Natural killer cell (primary cell): ENCODE measurements at regions not wholly inside any gene's neighbourhood (a gene's known extent, or its start where the extent isn't known, plus 50 kb on each side); places are given as distances from the start of the nearest gene placed in this dataset.

Experiments used
- ATAC-seq, 3 donors: fragments of 150-1000 bp in 2 of 3; fragments of 200-7000 bp in 1 of 3; cut with Tn5 transposase; 1 replicate in 1 of 3; 2 replicates in 2 of 3; pipeline ENCODE4 v1.10.0; 2021; ENCODE audit warnings: mild to moderate bottlenecking in 2 of 3, moderate library complexity in 2 of 3
- DNase-seq, 2 donors: peaks; one replicate each; pipeline versions ENCODE4 v3.0.0 to v3.0.0-alpha.2; 2013 to 2021; ENCODE audit warnings: mixed read lengths in 1 of 2
- H3K27ac ChIP-seq: one replicate; pipeline ENCODE4 v1.5.1; 2013; ENCODE audit warnings: mild to moderate bottlenecking, low read length
- H3K27me3 ChIP-seq: one replicate; pipeline ENCODE4 v1.6.1; 2013; ENCODE audit warnings: low read length; ENCODE audit not compliant: control insufficient read depth, insufficient read depth
- H3K36me3 ChIP-seq: one replicate; pipeline ENCODE4 v1.6.1; 2013; ENCODE audit warnings: low read length; ENCODE audit not compliant: control insufficient read depth, insufficient read depth
- H3K4me1 ChIP-seq: one replicate; pipeline ENCODE4 v1.6.1; 2013; ENCODE audit warnings: low read length; ENCODE audit not compliant: control insufficient read depth, insufficient read depth
- H3K4me3 ChIP-seq: one replicate; pipeline ENCODE4 v1.5.1; 2013; ENCODE audit warnings: low read length
- H3K9me3 ChIP-seq: one replicate; pipeline ENCODE4 v1.6.1; 2013; ENCODE audit warnings: low read length; ENCODE audit not compliant: control insufficient read depth, insufficient read depth
- H3K27ac Mint-ChIP-seq, 2 donors: one replicate each; pipeline ENCODE4 v1.8.0; 2022; ENCODE audit warnings: mild to moderate bottlenecking in 2 of 2, mixed read lengths in 2 of 2, moderate library complexity in 1 of 2
- H3K27me3 Mint-ChIP-seq, 2 donors: one replicate each; pipeline ENCODE4 v1.8.0; 2022; ENCODE audit warnings: low read depth in 2 of 2, mixed read lengths in 2 of 2
- H3K36me3 Mint-ChIP-seq: one replicate; pipeline ENCODE4 v1.8.0; 2022; ENCODE audit warnings: mixed read lengths
- H3K4me1 Mint-ChIP-seq, 2 donors: one replicate each; pipeline ENCODE4 v1.8.0; 2022; ENCODE audit warnings: mixed read lengths in 2 of 2
- H3K4me3 Mint-ChIP-seq: one replicate; pipeline ENCODE4 v1.8.0; 2022; ENCODE audit warnings: mild to moderate bottlenecking, moderate library complexity, mixed read lengths
- H3K9me3 Mint-ChIP-seq, 2 donors: one replicate each; pipeline ENCODE4 v1.8.0; 2022; ENCODE audit warnings: mixed read lengths in 2 of 2
- CTCF ChIP-seq: fragments of 200-600 bp; IDR thresholded peaks from one replicate; pipeline ENCODE4 v1.8.0; 2022; ENCODE audit warnings: antibody characterized with exemption
- WGBS: methylation state at CpG from one replicate; pipeline ENCODE4 v1.1.7; 2013; ENCODE audit warnings: missing lambda C conversion rate; ENCODE audit not compliant: insufficient coverage; 5-methylcytosine and 5-hydroxymethylcytosine counted together
- intact Hi-C: fragments of 100-400 bp; cut with micrococcal nuclease; formaldehyde crosslinking; loops from one replicate; pipeline ENCODE4 v1.14.2; 2022

GRCh38 chr7:52639981-52640380 is 395.5 kb upstream of the POM121L12 start:
- Histone ChIP-seq H3K4me3 (no peak overlapping the region), H3K4me1 (no peaks in the 10 kb centered on the region), H3K27ac (no peak overlapping the region), H3K27me3 (no peaks in the 10 kb centered on the region), H3K9me3 (peaks cover 4% of the 10 kb centered on the region), H3K36me3 (no peaks in the 10 kb centered on the region)
- Mint-ChIP-seq H3K27ac (no peak overlapping the region), H3K27me3 (no peaks in the 10 kb centered on the region), H3K4me3 (no peak overlapping the region), H3K9me3 (peaks cover 18 to 19% of the 10 kb centered on the region in 2 donors), H3K4me1 (no peaks in the 10 kb centered on the region), H3K36me3 (no peaks in the 10 kb centered on the region)
- DNase-seq: no peak
- 77% methylated on average over 4 of the region's 4 CpGs for WGBS
- intact Hi-C loops: no loop called here
- ATAC-seq: no peak
- no peak for TF ChIP-seq CTCF

GRCh38 chr7:52639126-52639525 is 396.3 kb upstream of the POM121L12 start:
- DNase-seq (no peak), ATAC-seq (no peak)
- Histone ChIP-seq H3K36me3 (no peaks in the 10 kb centered on the region), H3K9me3 (peaks cover 4% of the 10 kb centered on the region), H3K4me1 (no peaks in the 10 kb centered on the region), H3K27ac (no peak overlapping the region), H3K27me3 (no peaks in the 10 kb centered on the region), H3K4me3 (no peak overlapping the region)
- Mint-ChIP-seq H3K36me3 (no peaks in the 10 kb centered on the region), H3K9me3 (peaks cover 21% of the 10 kb centered on the region in 2 donors), H3K27me3 (no peaks in the 10 kb centered on the region), H3K4me1 (no peaks in the 10 kb centered on the region), H3K27ac (no peak overlapping the region), H3K4me3 (no peak overlapping the region)
- intact Hi-C loops: no loop called here
- no peak for TF ChIP-seq CTCF

- Histone ChIP-seq H3K4me3 (no peak overlapping the region), H3K4me1 (no peaks in the 10 kb centered on the region), H3K27me3 (no peaks in the 10 kb centered on the region), H3K27ac (no peak overlapping the region), H3K9me3 (peaks cover 15% of the 10 kb centered on the region), H3K36me3 (no peaks in the 10 kb centered on the region)
- ATAC-seq (no peak), DNase-seq (no peak)
- WGBS: 88% methylated on average over 3 of the region's 3 CpGs
- Mint-ChIP-seq H3K27ac (no peak overlapping the region), H3K36me3 (no peaks in the 10 kb centered on the region), H3K4me1 (no peaks in the 10 kb centered on the region), H3K9me3 (peaks cover 27 to 28% of the 10 kb centered on the region in 2 donors), H3K27me3 (no peaks in the 10 kb centered on the region), H3K4me3 (no peak overlapping the region)
- no peak for TF ChIP-seq CTCF
- intact Hi-C loops: no loop called here
Observed at GRCh38 chr7:52635021-52635420, 400.4 kb upstream of the POM121L12 start.

- H3K27me3 Mint-ChIP-seq: no peaks in the 10 kb centered on the region
- Histone ChIP-seq H3K27me3 (no peaks in the 10 kb centered on the region), H3K27ac (no peak overlapping the region), H3K36me3 (no peaks in the 10 kb centered on the region), H3K4me3 (no peak overlapping the region), H3K9me3 (peaks cover 2% of the 10 kb centered on the region), H3K4me1 (no peaks in the 10 kb centered on the region)
- H3K4me3 Mint-ChIP-seq: no peak overlapping the region
- ATAC-seq (no peak), DNase-seq (no peak)
- no peak overlapping the region for H3K27ac Mint-ChIP-seq
- intact Hi-C loops: no loop called here
- H3K9me3 Mint-ChIP-seq: peaks cover 9 to 14% of the 10 kb centered on the region in 2 donors
- WGBS: no CpG with 5 or more reads among the region's 1 CpG
- no peaks in the 10 kb centered on the region for H3K36me3 Mint-ChIP-seq
- no peak for TF ChIP-seq CTCF
- no peaks in the 10 kb centered on the region for H3K4me1 Mint-ChIP-seq
Observed at GRCh38 chr7:52620849-52621248, 414.6 kb upstream of the POM121L12 start.
